HG03045 (cell line): ENCODE measurements at regions not wholly inside any gene's neighbourhood (a gene's known extent, or its start where the extent isn't known, plus 50 kb on each side); places are given as distances from the start of the nearest gene placed in this dataset.

ENCODE experiments used
- ATAC-seq: cut with Tn5 transposase; IDR thresholded peaks from one replicate; pipeline ENCODE4 v1.9.1; 2021; ENCODE audit warnings: mild to moderate bottlenecking, moderate library complexity; ENCODE audit not compliant: unreplicated experiment

DNA sequence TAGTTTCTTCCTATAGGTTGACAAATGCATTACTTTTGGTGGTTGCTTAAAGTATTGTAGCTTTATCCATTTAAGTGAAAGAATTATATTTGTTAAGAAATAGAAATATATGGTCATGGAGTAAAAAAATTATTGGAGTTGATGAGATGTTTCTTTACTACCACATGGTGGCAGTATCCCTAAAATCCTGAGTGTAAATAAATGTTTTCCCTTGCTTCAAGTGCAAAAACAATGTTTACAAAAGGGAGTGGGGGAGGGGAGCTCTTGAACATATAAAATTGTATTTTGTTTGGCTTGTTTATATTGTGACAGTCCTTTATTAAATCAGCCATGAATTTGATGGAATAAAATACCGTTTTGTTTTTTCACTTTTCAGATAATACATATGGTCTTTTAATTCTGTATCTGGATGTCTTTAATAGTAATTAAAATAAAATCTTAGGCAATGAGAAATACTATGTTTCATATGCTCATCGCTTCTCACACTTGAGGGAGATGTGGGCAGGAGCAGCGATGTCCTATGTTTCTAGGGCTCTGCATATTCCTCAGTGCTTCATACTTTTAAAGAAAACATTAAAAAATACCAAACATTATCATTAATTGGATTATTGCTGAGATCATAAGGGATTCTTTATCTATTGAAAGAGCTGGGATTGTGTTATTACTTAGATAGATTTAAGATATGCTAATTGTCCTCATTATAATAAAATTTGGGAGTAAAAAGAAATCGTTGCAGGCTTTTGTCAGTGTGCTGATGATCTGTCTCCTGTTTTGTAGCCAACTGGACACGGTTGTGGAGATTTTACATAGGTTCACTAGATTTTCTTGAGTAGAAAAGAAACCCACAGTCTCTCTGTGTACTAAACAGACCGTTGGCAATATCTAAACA lies 349.7 kb downstream of the TUSC7 start:
- ATAC-seq: no peak

DNA sequence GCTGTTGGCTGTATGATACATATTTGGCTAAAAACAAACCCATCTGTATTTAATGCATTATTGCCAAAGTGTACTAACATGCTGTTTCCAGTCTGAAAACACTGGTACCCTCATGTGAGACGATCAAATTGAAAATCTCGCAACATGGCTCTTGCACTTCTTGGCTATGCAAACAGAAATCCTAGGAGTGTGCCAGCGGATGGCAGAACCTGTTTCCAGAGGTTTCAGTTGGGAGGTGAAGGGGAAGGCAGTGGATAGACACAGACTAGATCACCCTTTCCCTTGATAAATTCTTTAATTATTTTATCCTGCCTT lies 350.3 kb downstream of the TUSC7 start:
- ATAC-seq: no peak

DNA sequence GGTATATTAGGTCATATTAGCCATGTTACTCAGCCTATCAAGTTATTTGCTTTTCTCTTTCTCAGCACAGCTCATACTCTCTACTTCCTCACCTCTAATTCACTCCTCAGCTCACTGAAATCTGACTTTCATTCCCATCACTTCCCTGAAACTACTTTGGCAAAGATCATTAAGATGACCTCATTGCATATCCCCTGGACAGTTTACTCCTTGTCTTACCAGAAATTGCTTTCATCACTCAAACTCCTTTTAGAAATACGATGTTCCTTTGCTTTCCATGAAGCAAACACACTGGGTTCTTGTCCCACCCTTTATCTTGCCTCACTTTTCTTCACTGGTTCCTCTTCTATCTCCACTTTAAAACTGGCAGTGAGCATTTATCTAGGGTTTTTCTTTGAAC lies 354.4 kb downstream of the TUSC7 start:
- no peak for ATAC-seq

DNA sequence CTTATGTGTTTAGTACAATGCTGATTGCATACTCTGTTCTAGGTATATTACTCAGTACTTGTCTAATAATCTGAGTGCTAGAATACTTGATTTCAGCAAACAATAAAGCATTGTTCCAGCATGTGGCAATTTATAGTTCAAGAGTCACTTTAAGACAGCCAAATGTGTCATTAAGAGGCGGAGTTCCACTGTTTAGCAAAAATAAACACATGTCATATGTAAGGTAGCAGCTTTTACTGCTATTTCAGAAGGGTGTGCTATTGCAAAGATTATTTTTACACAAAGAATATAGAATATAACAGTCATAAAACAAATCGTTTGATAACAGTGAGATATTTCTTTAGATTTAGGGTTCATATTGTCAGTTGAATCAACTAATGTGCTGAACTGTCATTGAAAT lies 358.7 kb downstream of the TUSC7 start:
- ATAC-seq: no peak

DNA sequence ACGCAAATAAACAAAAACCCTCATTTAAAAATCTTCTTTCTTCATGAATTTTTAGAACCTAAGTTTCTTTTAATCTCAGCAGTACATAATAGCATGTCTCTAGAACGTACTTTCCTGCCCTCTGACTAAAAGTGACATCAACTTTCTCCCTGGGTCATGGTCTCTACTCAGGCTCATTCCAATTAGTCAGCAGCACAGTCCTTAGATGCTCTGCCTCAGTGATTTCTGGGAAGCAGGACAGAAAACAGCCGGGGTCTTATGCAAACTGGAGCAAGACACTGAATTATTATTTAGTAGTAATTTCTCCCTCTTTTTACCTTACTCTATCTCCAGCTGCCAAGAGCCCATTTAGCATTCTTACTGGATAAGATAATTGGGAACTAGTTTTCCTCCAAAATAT lies 365.2 kb downstream of the TUSC7 start:
- ATAC-seq: no peak

DNA sequence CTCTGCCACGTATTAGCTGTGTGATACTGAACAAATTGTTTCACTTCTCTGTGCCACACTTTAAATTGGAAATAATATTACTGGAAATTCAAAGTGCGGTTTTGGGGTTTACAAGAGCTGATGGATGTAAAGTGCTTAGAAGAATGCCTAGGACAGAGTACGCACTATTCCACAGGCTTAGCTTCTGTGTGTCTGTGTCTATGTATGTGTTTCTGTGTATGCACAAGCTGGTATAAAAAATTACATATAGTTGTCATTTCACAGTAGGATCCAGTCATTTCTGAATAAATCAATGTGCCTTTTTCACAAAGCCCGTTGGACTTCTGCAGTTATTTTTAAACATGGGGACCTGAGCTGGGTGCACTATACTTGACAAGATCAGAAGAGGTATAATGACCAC lies 370.4 kb downstream of the TUSC7 start:
- no peak for ATAC-seq

DNA sequence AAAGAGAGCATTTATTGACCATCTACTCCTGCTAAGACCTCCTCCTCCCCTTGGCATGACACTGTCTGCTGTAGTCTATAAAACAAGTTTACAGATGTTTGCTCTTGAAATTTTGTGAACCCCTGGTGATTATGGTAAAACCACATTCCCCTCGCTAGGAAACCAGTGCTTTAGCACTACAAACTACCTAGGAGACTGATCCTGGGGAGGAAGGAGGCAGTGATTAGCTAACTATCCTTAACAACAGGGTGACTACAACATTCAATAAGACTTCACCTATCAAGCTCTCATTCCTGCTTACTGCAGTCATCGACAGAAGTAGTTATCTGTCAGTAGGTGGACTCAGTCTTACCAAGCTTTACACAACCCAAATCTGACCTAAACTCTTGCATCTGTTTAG lies 371.3 kb downstream of the TUSC7 start:
- ATAC-seq: no peak

DNA sequence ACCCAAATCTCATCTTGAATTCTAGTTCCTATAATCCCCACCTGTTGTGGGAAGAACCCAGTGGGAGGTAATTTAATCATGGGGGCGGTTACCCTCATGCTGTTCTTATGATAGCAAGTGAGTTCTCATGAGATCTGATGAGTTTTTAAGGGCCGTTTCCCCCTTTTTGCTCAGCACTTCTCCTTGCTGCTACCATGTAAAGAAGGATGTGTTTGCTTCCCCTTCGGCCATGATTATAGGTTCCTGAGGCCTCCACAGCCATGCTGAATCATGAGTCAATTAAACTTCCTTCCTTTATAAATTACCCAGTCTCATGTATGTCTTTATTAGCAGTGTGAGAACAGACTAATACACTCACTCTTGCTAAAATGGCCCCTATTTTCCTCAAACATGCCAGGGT lies 374.7 kb downstream of the TUSC7 start:
- ATAC-seq: no peak

DNA sequence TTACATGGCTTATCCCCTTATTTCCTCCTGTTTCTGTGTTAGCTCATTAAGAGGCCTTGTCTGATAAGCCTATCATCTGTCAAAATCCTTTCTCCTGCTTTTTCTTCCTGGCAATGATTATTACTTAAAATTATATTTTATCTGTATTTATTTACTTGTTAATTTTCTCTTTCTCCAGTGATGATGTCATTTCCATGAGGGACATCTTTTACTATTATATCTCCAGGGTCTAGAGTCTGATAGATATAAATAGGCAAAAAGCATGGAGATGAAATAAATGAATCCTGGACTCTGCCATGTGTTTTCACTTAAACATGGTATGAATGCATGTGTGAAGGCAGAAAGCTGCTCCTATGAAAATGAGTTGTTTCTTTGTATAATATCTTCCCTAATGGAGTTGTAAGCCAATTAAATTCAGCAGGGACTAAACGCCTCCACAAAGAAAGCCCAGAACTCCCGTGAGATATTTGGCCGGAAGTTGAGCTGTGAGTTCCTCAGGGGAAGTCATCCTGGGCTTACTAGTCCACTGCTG lies 375.2 kb downstream of the TUSC7 start:
- ATAC-seq: no peak

DNA sequence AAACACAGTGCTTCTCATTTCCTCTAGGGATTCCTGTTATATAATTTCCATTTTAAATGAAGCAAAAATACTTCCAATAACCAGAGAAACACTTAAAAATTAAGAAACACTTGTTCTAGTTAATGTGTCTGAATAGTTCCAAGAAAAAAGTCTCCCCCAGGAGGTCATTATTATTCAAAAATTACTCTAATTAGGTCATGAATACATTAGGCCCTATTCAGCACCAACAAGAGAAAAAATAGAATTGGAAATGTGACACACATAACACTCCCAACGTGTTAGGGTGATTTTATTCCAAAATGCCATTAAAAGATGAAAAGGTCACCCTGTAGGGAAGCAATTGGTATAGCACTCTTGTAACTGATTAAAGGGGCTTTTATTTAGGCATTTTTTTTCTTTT lies 382.1 kb downstream of the TUSC7 start:
- ATAC-seq: no peak

DNA sequence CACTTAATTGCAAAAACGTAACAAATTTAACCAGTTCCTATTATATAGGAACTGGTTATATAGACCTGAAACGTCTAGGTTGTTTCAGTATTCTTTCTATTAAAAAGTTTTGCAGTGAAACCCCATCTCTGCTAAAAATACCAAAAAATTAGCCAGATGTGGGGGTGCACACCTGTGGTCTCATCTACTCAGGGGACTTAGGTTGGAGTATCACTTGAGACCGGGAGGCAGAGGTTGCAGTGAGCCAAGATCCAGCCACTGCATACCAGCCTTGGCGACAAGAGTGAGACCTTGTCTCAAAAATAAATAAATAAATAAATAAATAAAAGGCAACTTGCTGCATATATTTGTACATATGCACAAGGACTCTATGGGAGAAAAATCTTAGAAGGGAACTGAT lies 387.0 kb downstream of the TUSC7 start:
- no peak for ATAC-seq

DNA sequence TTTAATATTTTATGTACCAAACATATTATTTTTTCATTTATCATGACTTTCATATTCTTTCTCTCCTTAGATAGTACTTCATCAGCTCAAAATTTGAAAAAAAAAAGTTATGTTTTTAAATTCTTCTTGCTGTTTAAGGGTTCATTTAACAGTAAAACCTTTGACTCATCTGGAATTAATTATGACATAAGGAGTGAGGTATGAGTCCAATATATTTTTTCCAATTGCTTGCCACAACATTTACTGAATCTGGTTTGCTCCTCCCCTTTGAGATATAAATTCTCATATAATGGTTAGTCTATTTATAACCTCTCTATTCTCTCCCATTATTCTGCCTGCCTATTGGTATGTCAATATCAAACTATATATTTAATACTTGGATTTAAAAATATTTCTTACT lies 387.8 kb downstream of the TUSC7 start:
- ATAC-seq: no peak

DNA sequence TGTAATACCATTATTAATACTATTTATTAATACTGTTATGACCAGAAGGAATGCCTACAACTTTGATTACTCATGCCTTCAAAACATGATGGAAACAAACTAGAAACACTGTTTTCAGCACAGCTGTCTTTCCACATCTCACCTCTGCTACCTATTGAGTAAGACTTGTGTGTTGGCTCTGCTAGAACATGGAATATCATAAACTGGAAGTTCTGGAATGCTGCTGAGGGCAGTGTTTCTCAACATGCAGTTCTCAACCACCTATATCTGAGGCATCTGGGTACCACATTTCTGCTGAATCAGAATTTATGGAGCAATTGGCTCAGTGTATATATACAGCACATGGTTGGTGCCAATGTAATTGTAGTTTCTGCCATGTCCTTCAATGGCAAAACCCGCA lies 392.1 kb downstream of the TUSC7 start:
- ATAC-seq: no peak

DNA sequence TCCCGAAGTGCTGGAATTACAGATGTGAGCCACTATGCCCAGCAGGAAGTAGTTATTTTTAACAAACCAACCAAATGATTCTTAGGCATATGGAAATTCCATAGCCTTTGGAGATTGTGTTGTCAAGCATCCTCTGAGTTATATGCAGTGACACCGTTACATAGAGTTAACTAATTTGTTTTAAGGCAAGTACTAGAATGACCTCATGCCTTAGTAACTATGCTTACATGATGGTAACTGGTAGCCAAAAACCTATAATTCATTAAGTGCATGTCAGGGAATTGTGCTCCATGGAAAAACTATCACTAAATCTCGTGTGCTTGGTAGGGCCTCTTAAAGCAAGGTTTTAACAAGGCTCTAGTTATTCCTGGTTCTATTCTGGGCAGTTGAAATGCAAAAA lies 392.8 kb downstream of the TUSC7 start:
- ATAC-seq: no peak

DNA sequence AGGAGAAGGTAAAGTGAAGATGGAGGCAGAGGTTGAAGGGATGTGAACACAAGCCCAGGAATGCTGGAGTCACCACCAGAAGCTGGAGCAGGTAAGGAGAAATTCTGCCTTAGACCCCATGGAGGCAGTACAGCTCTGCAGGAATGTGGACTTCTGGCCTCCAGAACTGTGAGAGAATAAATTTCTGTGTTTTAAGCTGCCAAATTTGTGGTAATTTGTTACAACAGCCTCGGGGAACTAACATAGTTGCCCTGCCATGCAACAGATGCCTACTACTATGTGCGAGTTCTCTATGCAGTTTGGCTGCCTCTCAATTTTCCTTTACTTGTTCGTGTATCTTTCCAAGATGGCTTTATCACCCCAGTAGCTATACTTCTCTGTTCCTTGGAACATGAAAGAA lies 394.1 kb downstream of the TUSC7 start:
- no peak for ATAC-seq

DNA sequence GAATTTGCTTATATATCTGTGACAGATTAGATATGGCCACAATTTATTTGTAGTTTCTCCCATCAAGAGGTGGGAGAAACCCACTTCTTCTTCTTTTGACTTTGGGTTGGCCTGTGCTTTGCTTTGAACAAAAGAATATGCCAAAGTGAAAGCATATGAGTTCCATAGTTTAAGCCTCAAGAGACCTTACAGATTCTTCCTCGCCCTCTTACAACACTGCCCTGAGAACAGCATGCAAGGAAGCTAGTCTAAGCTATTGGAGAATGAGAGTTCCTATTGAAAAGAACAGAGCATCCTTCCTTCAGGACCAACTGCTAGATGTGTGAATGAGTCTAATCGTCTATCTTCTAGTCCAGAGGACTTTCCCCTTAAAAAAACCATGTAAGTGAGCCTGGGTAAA lies 394.8 kb downstream of the TUSC7 start:
- ATAC-seq: no peak

DNA sequence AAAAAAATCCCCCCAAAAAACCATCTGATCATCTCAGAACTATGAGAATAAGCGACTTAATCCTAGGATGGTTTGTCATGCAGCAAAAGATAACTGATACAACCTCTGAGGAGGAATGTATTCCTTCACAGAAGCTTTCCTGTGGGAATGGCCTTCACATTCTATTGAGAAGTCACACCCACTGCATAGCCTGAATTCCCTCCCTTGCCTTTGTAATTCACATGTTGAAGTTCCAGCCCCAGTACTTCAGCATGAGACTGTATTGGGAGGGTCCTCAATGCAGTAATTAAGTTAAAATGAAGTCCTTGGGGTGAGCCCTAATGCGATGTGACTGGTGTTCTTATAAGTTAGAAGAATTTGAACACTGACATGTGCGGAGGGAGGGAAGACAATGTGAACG lies 395.2 kb downstream of the TUSC7 start:
- ATAC-seq: no peak

DNA sequence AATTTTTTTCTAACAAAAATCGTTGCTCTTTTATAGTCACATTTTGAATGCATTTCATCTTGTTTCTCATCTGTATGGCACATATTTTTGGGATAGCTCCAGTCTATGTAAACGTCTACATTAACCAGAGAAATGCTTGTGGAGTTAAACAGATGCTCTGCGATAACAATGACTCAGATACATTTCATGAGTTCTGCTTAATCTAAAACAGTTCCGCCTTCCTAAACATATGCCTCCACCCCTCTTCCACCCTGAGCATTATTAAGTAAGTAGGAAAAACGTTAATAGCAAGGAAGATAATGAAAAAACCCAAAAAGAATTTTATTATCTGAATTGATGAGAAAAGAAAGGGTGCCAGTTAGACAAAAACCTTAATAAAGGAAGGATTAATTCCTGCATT lies 396.1 kb downstream of the TUSC7 start:
- ATAC-seq: no peak

DNA sequence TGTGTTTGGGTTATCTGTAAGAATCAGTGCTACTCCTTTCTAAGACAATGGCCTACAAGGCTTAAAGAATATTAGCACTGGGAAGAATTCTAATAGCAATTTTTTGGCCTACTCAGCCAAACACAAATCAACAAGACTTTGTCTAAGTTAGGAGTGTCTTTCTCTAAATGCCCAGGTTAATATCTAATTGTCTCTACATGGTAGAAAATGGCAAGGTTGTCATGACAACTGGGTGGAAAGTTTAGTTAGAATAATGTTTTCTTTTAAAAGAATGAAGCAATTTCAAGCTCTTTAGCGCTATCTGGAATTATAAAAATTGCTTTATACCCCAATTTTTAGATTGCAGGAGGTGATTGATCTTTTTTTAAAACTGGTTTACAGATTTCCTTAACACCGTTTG lies 396.8 kb downstream of the TUSC7 start:
- ATAC-seq: no peak

DNA sequence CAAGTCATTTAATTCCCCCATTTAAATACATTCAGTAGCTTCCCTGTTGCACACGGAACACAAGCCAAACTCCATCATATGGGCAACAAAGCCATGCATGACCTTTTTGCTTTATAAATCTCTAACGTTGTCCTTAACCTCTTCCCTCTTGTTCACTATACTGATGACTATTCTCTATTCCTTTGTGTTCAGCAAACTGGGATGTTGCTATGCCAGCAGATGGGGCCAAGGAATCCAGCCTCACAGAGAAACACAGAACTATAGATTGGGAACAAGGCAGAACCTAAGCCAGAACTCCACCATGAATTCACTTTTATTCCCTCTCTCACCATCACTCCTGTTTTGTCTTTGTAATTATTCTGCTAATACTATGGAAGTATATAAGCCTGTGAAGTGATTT lies 398.4 kb downstream of the TUSC7 start:
- ATAC-seq: no peak

DNA sequence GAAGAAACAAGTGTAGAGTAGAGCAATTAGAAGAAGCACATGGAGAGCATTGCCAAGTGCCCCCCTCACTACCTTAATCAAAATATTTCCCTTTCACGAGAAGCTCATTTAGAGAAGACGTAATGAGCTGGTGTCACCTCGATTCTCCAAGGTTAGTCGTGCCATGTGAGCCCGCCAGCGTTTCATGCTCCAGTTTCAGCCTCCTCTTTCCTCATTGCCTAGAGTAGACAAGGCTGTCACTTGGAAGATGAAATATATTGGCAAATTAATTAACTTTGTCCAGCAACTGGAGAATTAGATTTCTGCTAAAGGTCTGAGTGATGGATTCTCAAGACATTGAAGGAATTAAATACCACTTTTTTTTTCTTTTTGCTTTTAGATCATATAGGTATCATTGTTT lies 399.6 kb downstream of the TUSC7 start:
- no peak for ATAC-seq

DNA sequence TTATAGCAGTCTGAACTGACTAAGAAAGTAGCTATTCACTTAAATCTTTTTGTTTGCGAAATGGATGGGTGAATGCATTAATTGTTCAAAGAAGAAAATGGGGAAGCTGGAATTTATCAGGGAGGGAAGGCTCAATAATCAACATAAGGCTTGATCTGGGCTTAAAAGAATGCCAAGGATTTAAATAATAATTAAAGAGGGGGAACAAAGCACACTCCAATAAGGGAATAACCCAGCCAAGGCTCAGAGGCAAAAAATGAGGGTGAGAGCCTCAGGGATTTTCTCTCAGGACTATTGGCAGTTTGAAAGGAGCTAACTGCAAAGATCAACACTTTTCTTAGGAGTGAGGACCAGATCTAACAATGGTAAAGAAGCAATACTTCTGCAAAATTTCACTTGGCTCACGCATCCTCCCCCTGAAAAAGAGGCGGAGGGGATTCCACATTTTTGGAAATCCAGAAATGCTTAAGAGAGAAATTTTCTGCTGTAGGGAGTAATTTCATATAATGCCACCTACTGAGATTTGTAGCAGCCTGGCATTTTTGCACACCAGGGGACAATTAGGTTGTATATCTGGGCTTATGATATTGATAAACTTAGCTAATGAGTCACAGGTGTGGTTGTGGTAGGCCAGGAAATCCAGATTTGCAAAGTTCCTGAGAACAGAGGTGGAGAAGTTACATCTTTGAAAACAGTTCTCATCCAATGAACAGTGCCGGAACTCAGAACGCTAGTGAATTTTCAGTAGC lies 405.1 kb downstream of the TUSC7 start:
- no peak for ATAC-seq
